Pulmonary artery endothelial cell (primary cell): ENCODE measurements at regions not wholly inside any gene's neighbourhood (a gene's known extent, or its start where the extent isn't known, plus 50 kb on each side); places are given as distances from the start of the nearest gene placed in this dataset.

Experiments used
- DNase-seq: peaks from one replicate; pipeline ENCODE4 v3.0.0-alpha.2; 2011; ENCODE audit warnings: low read depth, low spot score

GRCh38 chr2:67970071-67970470 lies 92.7 kb downstream of the C1D start:
- no peak for DNase-seq

GRCh38 chr2:67970542-67970941 lies 92.3 kb downstream of the C1D start:
- no peak for DNase-seq

GRCh38 chr2:67974559-67975430 lies 88.0 kb downstream of the C1D start:
- DNase-seq = peak; percentile 27

- no peak for DNase-seq
Observed at GRCh38 chr2:67977464-67977863, 85.3 kb downstream of the C1D start.

- DNase-seq = no peak
Observed at GRCh38 chr2:67982956-67983355, 79.8 kb downstream of the C1D start.

- peak; percentile 17 for DNase-seq
Observed at GRCh38 chr2:67984600-67984999, 78.2 kb downstream of the C1D start.

- no peak for DNase-seq
Observed at GRCh38 chr2:67985586-67985985, 77.2 kb downstream of the C1D start.

GRCh38 chr2:67986258-67986657 lies 76.5 kb downstream of the C1D start:
- no peak for DNase-seq
